WTC11 (cell line): ENCODE measurements at regions not wholly inside any gene's neighbourhood (a gene's known extent, or its start where the extent isn't known, plus 50 kb on each side); places are given as distances from the start of the nearest gene placed in this dataset.

Experiments used
- ATAC-seq: fragments of 200-7000 bp; cut with Tn5 transposase; 2 replicates; pipeline ENCODE4 v1.10.0; 2021; ENCODE audit warnings: mild to moderate bottlenecking, moderate library complexity
- CTCF ChIA-PET: fragments of 300-600 bp; sonication (Branson Sonifier 250); formaldehyde crosslinking; loops from one replicate; lab custom pipeline; 2021; ENCODE audit warnings: antibody characterized with exemption; lab: Charles Lee
- POLR2A ChIA-PET: fragments of 350-600 bp; sonication (Branson Sonifier 250); formaldehyde crosslinking; loops from one replicate; lab custom pipeline; 2021; ENCODE audit warnings: antibody characterized with exemption; lab: Charles Lee
- DNase-seq: peaks from one replicate; pipeline ENCODE4 v3.0.0; 2021; ENCODE audit warnings: low spot score
- H3K27ac Mint-ChIP-seq: 2 replicates; pipeline ENCODE4 v1.8.0; 2021; ENCODE audit warnings: mixed read lengths
- H3K27me3 Mint-ChIP-seq: 2 replicates; pipeline ENCODE4 v1.8.0; 2021; ENCODE audit warnings: low read depth, mild to moderate bottlenecking, moderate library complexity, mixed read lengths
- H3K36me3 Mint-ChIP-seq: 2 replicates; pipeline ENCODE4 v1.8.0; 2021; ENCODE audit warnings: mixed read lengths
- H3K4me1 Mint-ChIP-seq: 2 replicates; pipeline ENCODE4 v1.8.0; 2022; ENCODE audit warnings: mixed read lengths
- H3K4me3 Mint-ChIP-seq: 2 replicates; pipeline ENCODE4 v1.8.0; 2021; ENCODE audit warnings: mild to moderate bottlenecking, moderate library complexity, mixed read lengths
- H3K9me3 Mint-ChIP-seq: 2 replicates; pipeline ENCODE4 v1.8.0; 2021; ENCODE audit warnings: mixed read lengths
- CREB1 ChIP-seq: sonication (generic); formaldehyde crosslinking; IDR thresholded peaks from 2 replicates; pipeline ENCODE4 v1.8.0; 2023; ENCODE audit warnings: mild to moderate bottlenecking, missing genetic modification reagents
- GRHL2 ChIP-seq: fragments of 250-450 bp; sonication (Bioruptor Pico); IDR thresholded peaks from 2 replicates; pipeline ENCODE4 v1.8.0; 2022; ENCODE audit warnings: mild to moderate bottlenecking, moderate library complexity; ENCODE audit not compliant: insufficient replicate concordance, severe bottlenecking
- JAZF1 ChIP-seq: fragments of 250-450 bp; sonication (Bioruptor Pico); IDR thresholded peaks from 2 replicates; pipeline ENCODE4 v1.9.0; 2021; ENCODE audit warnings: moderate library complexity, mild to moderate bottlenecking, inconsistent platforms
- KAT7 ChIP-seq: sonication (generic); formaldehyde crosslinking; IDR thresholded peaks from 2 replicates; pipeline ENCODE4 v1.8.1; 2023; ENCODE audit warnings: missing genetic modification reagents, mild to moderate bottlenecking, borderline replicate concordance
- MXD4 ChIP-seq: fragments of 250-450 bp; sonication (Bioruptor Pico); IDR thresholded peaks from 2 replicates; pipeline ENCODE4 v1.8.0; 2021; ENCODE audit warnings: mild to moderate bottlenecking, moderate library complexity, borderline replicate concordance
- NFYB ChIP-seq: sonication (generic); formaldehyde crosslinking; conservative IDR thresholded peaks from 2 replicates; pipeline ENCODE4 v1.8.0; 2022; ENCODE audit warnings: low read depth, missing genetic modification reagents
- OVOL2 ChIP-seq: fragments of 250-450 bp; sonication (Bioruptor Pico); IDR thresholded peaks from 2 replicates; pipeline ENCODE4 v1.9.0; 2021; ENCODE audit warnings: mild to moderate bottlenecking, borderline replicate concordance
- RELA ChIP-seq: sonication (generic); formaldehyde crosslinking; IDR thresholded peaks from 2 replicates; pipeline ENCODE4 v1.8.1; 2022; ENCODE audit warnings: missing genetic modification reagents, mild to moderate bottlenecking, borderline replicate concordance
- SMAD3 ChIP-seq: sonication (generic); formaldehyde crosslinking; IDR thresholded peaks from 2 replicates; pipeline ENCODE4 v1.8.0; 2022; ENCODE audit warnings: missing genetic modification reagents, mild to moderate bottlenecking, borderline replicate concordance
- TEAD1 ChIP-seq: sonication (generic); formaldehyde crosslinking; IDR thresholded peaks from 2 replicates; pipeline ENCODE4 v1.8.0; 2022; ENCODE audit warnings: mild to moderate bottlenecking, missing genetic modification reagents
- ZNF263 ChIP-seq: sonication (generic); formaldehyde crosslinking; IDR thresholded peaks from 2 replicates; pipeline ENCODE4 v1.8.1; 2022; ENCODE audit warnings: low read depth, mild to moderate bottlenecking, moderate library complexity, missing genetic modification reagents
- TF ChIP-seq, protein P1 (sequence below): sonication (generic); formaldehyde crosslinking; IDR thresholded peaks from 2 replicates; pipeline ENCODE4 v1.8.1; 2022; ENCODE audit warnings: mild to moderate bottlenecking, missing genetic modification reagents, moderate library complexity, borderline replicate concordance
- TF ChIP-seq, protein P2 (sequence below): sonication (generic); formaldehyde crosslinking; IDR thresholded peaks from 2 replicates; pipeline ENCODE4 v1.8.1; 2022; ENCODE audit warnings: low read depth, mild to moderate bottlenecking, moderate library complexity, missing genetic modification reagents, borderline replicate concordance
- TF ChIP-seq, protein P3 (sequence below): sonication (generic); formaldehyde crosslinking; conservative IDR thresholded peaks from 2 replicates; pipeline ENCODE4 v1.8.1; 2023; ENCODE audit warnings: mild to moderate bottlenecking, low read depth, missing genetic modification reagents, moderate library complexity
- TF ChIP-seq, protein P4 (sequence below): sonication (generic); formaldehyde crosslinking; conservative IDR thresholded peaks from 2 replicates; pipeline ENCODE4 v1.8.1; 2022; ENCODE audit warnings: mild to moderate bottlenecking, missing genetic modification reagents
- TF ChIP-seq, protein P5 (sequence below): sonication (generic); formaldehyde crosslinking; IDR thresholded peaks from 2 replicates; pipeline ENCODE4 v1.8.1; 2022; ENCODE audit warnings: mild to moderate bottlenecking, moderate library complexity, missing genetic modification reagents
- TF ChIP-seq, protein P6 (sequence below): sonication (generic); formaldehyde crosslinking; IDR thresholded peaks from 2 replicates; pipeline ENCODE4 v1.8.0; 2022; ENCODE audit warnings: missing genetic modification reagents
- TF ChIP-seq, protein P7 (sequence below): sonication (generic); formaldehyde crosslinking; IDR thresholded peaks from 2 replicates; pipeline ENCODE4 v1.8.0; 2023; ENCODE audit warnings: mild to moderate bottlenecking, missing genetic modification reagents
- TF ChIP-seq, protein P8 (sequence below): sonication (generic); formaldehyde crosslinking; IDR thresholded peaks from 2 replicates; pipeline ENCODE4 v1.8.1; 2023; ENCODE audit warnings: mild to moderate bottlenecking, missing genetic modification reagents, moderate library complexity
- TF ChIP-seq, protein P9 (sequence below): sonication (generic); formaldehyde crosslinking; IDR thresholded peaks from 2 replicates; pipeline ENCODE4 v1.8.1; 2022; ENCODE audit warnings: low read depth, missing genetic modification reagents, borderline replicate concordance

DNA sequence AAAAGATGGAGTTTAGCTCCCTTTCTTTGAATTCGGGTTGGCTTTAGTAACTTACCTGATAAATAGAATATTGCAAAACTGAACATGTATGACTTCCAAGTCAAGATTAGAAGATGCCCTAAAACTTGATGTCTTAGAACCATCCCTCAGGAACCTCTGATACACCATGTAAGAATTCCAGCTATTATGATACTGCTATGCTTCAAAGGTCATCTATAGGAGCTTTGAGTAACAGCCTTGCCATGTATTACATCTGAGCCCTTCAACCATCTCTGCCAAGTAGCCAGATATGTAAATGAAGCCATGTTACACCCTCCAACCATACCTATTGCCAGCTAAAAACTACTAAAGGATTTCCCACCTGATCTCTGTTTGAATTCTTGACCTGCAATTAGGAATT, 854.2 kb downstream of the SI start (continued):
- TF ChIP-seq, protein P1, sequence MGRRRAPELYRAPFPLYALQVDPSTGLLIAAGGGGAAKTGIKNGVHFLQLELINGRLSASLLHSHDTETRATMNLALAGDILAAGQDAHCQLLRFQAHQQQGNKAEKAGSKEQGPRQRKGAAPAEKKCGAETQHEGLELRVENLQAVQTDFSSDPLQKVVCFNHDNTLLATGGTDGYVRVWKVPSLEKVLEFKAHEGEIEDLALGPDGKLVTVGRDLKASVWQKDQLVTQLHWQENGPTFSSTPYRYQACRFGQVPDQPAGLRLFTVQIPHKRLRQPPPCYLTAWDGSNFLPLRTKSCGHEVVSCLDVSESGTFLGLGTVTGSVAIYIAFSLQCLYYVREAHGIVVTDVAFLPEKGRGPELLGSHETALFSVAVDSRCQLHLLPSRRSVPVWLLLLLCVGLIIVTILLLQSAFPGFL (CRISPR knock-in tag) = no peak

DNA sequence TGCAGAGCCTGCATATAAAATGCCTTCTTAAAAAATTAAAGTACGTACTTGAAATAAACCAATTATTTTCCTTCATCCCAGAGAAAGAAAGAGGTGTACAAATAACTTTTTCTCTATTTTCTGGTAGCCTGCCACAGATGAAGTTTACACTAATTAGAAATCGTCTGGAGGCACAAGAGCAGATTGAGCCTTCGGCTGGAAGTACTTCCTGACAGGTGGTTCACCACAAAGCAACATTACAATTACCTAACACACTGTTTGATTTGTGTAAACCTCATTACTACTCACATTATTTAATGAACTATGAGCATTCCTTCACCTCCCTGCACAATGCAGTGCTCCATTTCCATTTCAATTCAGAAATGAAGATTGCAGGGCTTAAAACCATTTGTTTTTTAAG, 856.1 kb downstream of the SI start:
- ATAC-seq = peak; percentile 24; the same call in 1 of the 2 replicates
- DNase-seq = no peak
- no peaks in the 10 kb centered on the region for H3K27me3 Mint-ChIP-seq
- peaks cover 23% of the 10 kb centered on the region for H3K36me3 Mint-ChIP-seq
- H3K4me3 Mint-ChIP-seq = no peak overlapping the region
- ChIA-PET CTCF (no interaction called here), POLR2A (no interaction called here)
- peaks cover 25% of the 10 kb centered on the region for H3K4me1 Mint-ChIP-seq
- H3K27ac Mint-ChIP-seq = no peak overlapping the region; the same call in 1 of the 2 replicates
- H3K9me3 Mint-ChIP-seq = peaks cover 32% of the 10 kb centered on the region
- TF ChIP-seq, protein P2, sequence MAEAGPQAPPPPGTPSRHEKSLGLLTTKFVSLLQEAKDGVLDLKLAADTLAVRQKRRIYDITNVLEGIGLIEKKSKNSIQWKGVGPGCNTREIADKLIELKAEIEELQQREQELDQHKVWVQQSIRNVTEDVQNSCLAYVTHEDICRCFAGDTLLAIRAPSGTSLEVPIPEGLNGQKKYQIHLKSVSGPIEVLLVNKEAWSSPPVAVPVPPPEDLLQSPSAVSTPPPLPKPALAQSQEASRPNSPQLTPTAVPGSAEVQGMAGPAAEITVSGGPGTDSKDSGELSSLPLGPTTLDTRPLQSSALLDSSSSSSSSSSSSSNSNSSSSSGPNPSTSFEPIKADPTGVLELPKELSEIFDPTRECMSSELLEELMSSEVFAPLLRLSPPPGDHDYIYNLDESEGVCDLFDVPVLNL = no peak
- TF ChIP-seq, protein P3, sequence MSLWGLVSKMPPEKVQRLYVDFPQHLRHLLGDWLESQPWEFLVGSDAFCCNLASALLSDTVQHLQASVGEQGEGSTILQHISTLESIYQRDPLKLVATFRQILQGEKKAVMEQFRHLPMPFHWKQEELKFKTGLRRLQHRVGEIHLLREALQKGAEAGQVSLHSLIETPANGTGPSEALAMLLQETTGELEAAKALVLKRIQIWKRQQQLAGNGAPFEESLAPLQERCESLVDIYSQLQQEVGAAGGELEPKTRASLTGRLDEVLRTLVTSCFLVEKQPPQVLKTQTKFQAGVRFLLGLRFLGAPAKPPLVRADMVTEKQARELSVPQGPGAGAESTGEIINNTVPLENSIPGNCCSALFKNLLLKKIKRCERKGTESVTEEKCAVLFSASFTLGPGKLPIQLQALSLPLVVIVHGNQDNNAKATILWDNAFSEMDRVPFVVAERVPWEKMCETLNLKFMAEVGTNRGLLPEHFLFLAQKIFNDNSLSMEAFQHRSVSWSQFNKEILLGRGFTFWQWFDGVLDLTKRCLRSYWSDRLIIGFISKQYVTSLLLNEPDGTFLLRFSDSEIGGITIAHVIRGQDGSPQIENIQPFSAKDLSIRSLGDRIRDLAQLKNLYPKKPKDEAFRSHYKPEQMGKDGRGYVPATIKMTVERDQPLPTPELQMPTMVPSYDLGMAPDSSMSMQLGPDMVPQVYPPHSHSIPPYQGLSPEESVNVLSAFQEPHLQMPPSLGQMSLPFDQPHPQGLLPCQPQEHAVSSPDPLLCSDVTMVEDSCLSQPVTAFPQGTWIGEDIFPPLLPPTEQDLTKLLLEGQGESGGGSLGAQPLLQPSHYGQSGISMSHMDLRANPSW (CRISPR knock-in tag) = no peak
- TF ChIP-seq SMAD3 (CRISPR knock-in tag) = no peak
- no peak for TF ChIP-seq RELA
- TF ChIP-seq CREB1 (CRISPR knock-in tag) = no peak
- TF ChIP-seq, protein P4, sequence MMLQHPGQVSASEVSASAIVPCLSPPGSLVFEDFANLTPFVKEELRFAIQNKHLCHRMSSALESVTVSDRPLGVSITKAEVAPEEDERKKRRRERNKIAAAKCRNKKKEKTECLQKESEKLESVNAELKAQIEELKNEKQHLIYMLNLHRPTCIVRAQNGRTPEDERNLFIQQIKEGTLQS (CRISPR knock-in tag) = no peak
- TF ChIP-seq OVOL2 (CRISPR knock-in tag) = no peak
- TF ChIP-seq TEAD1 (CRISPR knock-in tag) = no peak
- TF ChIP-seq, protein P5, sequence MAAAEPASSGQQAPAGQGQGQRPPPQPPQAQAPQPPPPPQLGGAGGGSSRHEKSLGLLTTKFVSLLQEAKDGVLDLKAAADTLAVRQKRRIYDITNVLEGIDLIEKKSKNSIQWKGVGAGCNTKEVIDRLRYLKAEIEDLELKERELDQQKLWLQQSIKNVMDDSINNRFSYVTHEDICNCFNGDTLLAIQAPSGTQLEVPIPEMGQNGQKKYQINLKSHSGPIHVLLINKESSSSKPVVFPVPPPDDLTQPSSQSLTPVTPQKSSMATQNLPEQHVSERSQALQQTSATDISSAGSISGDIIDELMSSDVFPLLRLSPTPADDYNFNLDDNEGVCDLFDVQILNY (CRISPR knock-in tag) = no peak
- TF ChIP-seq, protein P6, sequence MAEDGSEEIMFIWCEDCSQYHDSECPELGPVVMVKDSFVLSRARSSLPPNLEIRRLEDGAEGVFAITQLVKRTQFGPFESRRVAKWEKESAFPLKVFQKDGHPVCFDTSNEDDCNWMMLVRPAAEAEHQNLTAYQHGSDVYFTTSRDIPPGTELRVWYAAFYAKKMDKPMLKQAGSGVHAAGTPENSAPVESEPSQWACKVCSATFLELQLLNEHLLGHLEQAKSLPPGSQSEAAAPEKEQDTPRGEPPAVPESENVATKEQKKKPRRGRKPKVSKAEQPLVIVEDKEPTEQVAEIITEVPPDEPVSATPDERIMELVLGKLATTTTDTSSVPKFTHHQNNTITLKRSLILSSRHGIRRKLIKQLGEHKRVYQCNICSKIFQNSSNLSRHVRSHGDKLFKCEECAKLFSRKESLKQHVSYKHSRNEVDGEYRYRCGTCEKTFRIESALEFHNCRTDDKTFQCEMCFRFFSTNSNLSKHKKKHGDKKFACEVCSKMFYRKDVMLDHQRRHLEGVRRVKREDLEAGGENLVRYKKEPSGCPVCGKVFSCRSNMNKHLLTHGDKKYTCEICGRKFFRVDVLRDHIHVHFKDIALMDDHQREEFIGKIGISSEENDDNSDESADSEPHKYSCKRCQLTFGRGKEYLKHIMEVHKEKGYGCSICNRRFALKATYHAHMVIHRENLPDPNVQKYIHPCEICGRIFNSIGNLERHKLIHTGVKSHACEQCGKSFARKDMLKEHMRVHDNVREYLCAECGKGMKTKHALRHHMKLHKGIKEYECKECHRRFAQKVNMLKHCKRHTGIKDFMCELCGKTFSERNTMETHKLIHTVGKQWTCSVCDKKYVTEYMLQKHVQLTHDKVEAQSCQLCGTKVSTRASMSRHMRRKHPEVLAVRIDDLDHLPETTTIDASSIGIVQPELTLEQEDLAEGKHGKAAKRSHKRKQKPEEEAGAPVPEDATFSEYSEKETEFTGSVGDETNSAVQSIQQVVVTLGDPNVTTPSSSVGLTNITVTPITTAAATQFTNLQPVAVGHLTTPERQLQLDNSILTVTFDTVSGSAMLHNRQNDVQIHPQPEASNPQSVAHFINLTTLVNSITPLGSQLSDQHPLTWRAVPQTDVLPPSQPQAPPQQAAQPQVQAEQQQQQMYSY = no peak
- no peak for TF ChIP-seq KAT7
- TF ChIP-seq GRHL2 = no peak
- TF ChIP-seq ZNF263 (CRISPR knock-in tag) = no peak
- TF ChIP-seq JAZF1 (CRISPR knock-in tag) = no peak
- no peak for TF ChIP-seq NFYB (CRISPR knock-in tag)
- TF ChIP-seq, protein P7, sequence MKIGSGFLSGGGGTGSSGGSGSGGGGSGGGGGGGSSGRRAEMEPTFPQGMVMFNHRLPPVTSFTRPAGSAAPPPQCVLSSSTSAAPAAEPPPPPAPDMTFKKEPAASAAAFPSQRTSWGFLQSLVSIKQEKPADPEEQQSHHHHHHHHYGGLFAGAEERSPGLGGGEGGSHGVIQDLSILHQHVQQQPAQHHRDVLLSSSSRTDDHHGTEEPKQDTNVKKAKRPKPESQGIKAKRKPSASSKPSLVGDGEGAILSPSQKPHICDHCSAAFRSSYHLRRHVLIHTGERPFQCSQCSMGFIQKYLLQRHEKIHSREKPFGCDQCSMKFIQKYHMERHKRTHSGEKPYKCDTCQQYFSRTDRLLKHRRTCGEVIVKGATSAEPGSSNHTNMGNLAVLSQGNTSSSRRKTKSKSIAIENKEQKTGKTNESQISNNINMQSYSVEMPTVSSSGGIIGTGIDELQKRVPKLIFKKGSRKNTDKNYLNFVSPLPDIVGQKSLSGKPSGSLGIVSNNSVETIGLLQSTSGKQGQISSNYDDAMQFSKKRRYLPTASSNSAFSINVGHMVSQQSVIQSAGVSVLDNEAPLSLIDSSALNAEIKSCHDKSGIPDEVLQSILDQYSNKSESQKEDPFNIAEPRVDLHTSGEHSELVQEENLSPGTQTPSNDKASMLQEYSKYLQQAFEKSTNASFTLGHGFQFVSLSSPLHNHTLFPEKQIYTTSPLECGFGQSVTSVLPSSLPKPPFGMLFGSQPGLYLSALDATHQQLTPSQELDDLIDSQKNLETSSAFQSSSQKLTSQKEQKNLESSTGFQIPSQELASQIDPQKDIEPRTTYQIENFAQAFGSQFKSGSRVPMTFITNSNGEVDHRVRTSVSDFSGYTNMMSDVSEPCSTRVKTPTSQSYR (CRISPR knock-in tag) = no peak
- TF ChIP-seq, protein P8, sequence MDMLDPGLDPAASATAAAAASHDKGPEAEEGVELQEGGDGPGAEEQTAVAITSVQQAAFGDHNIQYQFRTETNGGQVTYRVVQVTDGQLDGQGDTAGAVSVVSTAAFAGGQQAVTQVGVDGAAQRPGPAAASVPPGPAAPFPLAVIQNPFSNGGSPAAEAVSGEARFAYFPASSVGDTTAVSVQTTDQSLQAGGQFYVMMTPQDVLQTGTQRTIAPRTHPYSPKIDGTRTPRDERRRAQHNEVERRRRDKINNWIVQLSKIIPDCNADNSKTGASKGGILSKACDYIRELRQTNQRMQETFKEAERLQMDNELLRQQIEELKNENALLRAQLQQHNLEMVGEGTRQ = no peak
- no peak for TF ChIP-seq MXD4
- TF ChIP-seq, protein P9, sequence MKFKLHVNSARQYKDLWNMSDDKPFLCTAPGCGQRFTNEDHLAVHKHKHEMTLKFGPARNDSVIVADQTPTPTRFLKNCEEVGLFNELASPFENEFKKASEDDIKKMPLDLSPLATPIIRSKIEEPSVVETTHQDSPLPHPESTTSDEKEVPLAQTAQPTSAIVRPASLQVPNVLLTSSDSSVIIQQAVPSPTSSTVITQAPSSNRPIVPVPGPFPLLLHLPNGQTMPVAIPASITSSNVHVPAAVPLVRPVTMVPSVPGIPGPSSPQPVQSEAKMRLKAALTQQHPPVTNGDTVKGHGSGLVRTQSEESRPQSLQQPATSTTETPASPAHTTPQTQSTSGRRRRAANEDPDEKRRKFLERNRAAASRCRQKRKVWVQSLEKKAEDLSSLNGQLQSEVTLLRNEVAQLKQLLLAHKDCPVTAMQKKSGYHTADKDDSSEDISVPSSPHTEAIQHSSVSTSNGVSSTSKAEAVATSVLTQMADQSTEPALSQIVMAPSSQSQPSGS = no peak
